Endodermal cell (in vitro differentiated cells): ENCODE measurements at regions not wholly inside any gene's neighbourhood (a gene's known extent, or its start where the extent isn't known, plus 50 kb on each side); places are given as distances from the start of the nearest gene placed in this dataset.

Experiments used
- DNase-seq: peaks from one replicate; pipeline ENCODE4 v3.0.0-alpha.2; 2017
- H3K27ac ChIP-seq: 2 replicates; pipeline ENCODE4 v1.5.1; 2013; ENCODE audit warnings: mild to moderate bottlenecking, low read depth, low read length, moderate library complexity
- H3K27me3 ChIP-seq: 2 replicates; pipeline ENCODE4 v1.6.1; 2013; ENCODE audit warnings: mild to moderate bottlenecking, low read length, moderate library complexity; ENCODE audit not compliant: insufficient read depth, control insufficient read depth, poor library complexity, severe bottlenecking
- H3K36me3 ChIP-seq: 2 replicates; pipeline ENCODE4 v1.7.0; 2013; ENCODE audit warnings: mild to moderate bottlenecking, low read length, moderate library complexity; ENCODE audit not compliant: control insufficient read depth, insufficient read depth
- H3K4me1 ChIP-seq: one replicate; pipeline ENCODE4 v1.7.0; 2013; ENCODE audit warnings: low read length; ENCODE audit not compliant: control insufficient read depth, insufficient read depth
- H3K4me3 ChIP-seq: 2 replicates; pipeline ENCODE4 v1.5.1; 2013; ENCODE audit warnings: mild to moderate bottlenecking, low read length, moderate library complexity
- H3K9ac ChIP-seq: 2 replicates; pipeline ENCODE4 v1.6.1; 2013; ENCODE audit warnings: mild to moderate bottlenecking, low read length, moderate library complexity; ENCODE audit not compliant: poor library complexity, severe bottlenecking; ENCODE audit errors: extremely low read depth
- H3K9me3 ChIP-seq: 2 replicates; pipeline ENCODE4 v1.6.1; 2013; ENCODE audit warnings: mild to moderate bottlenecking, low read length, moderate library complexity; ENCODE audit not compliant: control insufficient read depth
- H3K27ac Mint-ChIP-seq: 2 replicates; pipeline ENCODE4 v1.8.0; 2020; ENCODE audit warnings: mixed read lengths
- H3K27me3 Mint-ChIP-seq: 2 replicates; pipeline ENCODE4 v1.8.0; 2021; ENCODE audit warnings: mild to moderate bottlenecking, mixed read lengths; ENCODE audit not compliant: insufficient read depth
- H3K36me3 Mint-ChIP-seq: 2 replicates; pipeline ENCODE4 v1.8.0; 2020; ENCODE audit warnings: low read depth, mixed read lengths
- H3K4me1 Mint-ChIP-seq: 2 replicates; pipeline ENCODE4 v1.8.0; 2020; ENCODE audit warnings: mixed read lengths
- H3K4me3 Mint-ChIP-seq: 2 replicates; pipeline ENCODE4 v1.8.0; 2020; ENCODE audit warnings: mild to moderate bottlenecking, moderate library complexity, mixed read lengths
- H3K9me3 Mint-ChIP-seq: 2 replicates; pipeline ENCODE4 v1.8.0; 2020; ENCODE audit warnings: mild to moderate bottlenecking, mixed read lengths
- WGBS, 2 experiments: methylation state at CpG; one replicate each; pipeline versions ENCODE4 v1.1.5 to v1.1.7; 2013; ENCODE audit warnings: missing lambda C conversion rate in 2 of 2, mixed read lengths in 1 of 2; ENCODE audit not compliant: insufficient coverage in 1 of 2, insufficient read length in 1 of 2; 5-methylcytosine and 5-hydroxymethylcytosine counted together
- TF ChIP-seq, protein P1 (sequence below): fragments of 200-600 bp; sonication (generic); conservative IDR thresholded peaks from 2 replicates; pipeline ENCODE4 v1.5.0; 2021; ENCODE audit warnings: antibody characterized with exemption, mild to moderate bottlenecking

GRCh38 chr7:15035814-15036213, 133.3 kb upstream of the DGKB start:
- Mint-ChIP-seq H3K27ac (no peak overlapping the region), H3K4me3 (no peak overlapping the region), H3K36me3 (no peaks in the 10 kb centered on the region), H3K4me1 (peaks cover 18% of the 10 kb centered on the region), H3K27me3 (no peaks in the 10 kb centered on the region), H3K9me3 (no peaks in the 10 kb centered on the region)
- no peak overlapping the region for H3K9ac ChIP-seq
- H3K4me3 ChIP-seq = no peak overlapping the region
- no peaks in the 10 kb centered on the region for H3K36me3 ChIP-seq
- no peaks in the 10 kb centered on the region for H3K27me3 ChIP-seq
- no peak for DNase-seq
- WGBS, 2 experiments = 95% methylated on average over 2 of the region's 2 CpGs; no CpG with 5 or more reads in 1 of the 2 experiments
- no peak overlapping the region for H3K27ac ChIP-seq
- TF ChIP-seq, protein P1, sequence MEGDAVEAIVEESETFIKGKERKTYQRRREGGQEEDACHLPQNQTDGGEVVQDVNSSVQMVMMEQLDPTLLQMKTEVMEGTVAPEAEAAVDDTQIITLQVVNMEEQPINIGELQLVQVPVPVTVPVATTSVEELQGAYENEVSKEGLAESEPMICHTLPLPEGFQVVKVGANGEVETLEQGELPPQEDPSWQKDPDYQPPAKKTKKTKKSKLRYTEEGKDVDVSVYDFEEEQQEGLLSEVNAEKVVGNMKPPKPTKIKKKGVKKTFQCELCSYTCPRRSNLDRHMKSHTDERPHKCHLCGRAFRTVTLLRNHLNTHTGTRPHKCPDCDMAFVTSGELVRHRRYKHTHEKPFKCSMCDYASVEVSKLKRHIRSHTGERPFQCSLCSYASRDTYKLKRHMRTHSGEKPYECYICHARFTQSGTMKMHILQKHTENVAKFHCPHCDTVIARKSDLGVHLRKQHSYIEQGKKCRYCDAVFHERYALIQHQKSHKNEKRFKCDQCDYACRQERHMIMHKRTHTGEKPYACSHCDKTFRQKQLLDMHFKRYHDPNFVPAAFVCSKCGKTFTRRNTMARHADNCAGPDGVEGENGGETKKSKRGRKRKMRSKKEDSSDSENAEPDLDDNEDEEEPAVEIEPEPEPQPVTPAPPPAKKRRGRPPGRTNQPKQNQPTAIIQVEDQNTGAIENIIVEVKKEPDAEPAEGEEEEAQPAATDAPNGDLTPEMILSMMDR = no peak
- no peaks in the 10 kb centered on the region for H3K4me1 ChIP-seq
- H3K9me3 ChIP-seq = no peaks in the 10 kb centered on the region

DNA sequence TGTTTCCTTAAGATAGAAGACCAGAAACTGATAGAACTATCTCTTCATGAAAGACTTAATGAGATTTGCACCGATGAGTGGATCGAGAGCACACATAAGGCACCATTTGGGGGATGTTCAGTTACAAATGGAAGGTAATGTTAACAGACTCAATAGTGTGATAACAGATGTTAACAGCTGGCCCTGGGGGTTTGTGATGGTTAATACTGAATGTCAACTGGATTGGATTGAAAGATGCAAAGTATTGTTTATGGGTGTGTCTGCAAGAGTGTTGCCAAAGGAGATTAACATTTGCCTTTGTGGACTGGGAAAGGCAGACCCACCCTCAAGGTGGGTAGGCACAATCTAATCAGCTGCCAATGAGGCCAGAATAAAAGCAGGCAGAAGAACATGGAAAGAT, 130.5 kb upstream of the DGKB start:
- Histone ChIP-seq H3K9me3 (no peaks in the 10 kb centered on the region), H3K9ac (no peak overlapping the region), H3K36me3 (no peaks in the 10 kb centered on the region), H3K4me1 (no peaks in the 10 kb centered on the region), H3K4me3 (no peak overlapping the region), H3K27me3 (no peaks in the 10 kb centered on the region), H3K27ac (no peak overlapping the region)
- Mint-ChIP-seq H3K36me3 (no peaks in the 10 kb centered on the region), H3K27me3 (no peaks in the 10 kb centered on the region), H3K4me1 (peaks cover 18% of the 10 kb centered on the region), H3K27ac (no peak overlapping the region), H3K4me3 (no peak overlapping the region), H3K9me3 (no peaks in the 10 kb centered on the region)
- WGBS, 2 experiments = 90 to 100% methylated on average over 2 of the region's 2 CpGs
- TF ChIP-seq, protein P1 = no peak
- DNase-seq = no peak

DNA sequence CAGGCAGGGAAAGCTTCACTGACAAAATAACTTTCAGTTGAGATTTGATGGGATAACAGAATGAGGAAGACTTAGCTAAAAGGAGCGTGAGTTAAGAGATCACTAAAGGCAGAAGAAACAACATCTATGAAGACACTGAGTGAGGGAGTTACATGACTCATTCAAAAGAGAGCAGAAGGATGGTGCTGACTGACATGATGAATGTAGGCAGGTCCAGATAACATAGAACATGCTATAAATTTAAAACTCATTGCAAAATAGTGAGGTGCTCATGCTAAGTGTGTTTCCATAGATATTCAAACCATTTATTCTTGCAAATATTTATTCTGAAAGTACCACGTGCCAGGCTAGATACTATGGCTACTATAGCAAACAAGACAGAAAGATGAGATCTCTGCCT, 116.4 kb upstream of the DGKB start:
- H3K27me3 Mint-ChIP-seq = no peaks in the 10 kb centered on the region
- no peak overlapping the region for H3K9ac ChIP-seq
- WGBS, 2 experiments = 47% methylated on average over 2 of the region's 2 CpGs; no CpG with 5 or more reads in 1 of the 2 experiments
- H3K4me1 Mint-ChIP-seq = peaks cover 18% of the 10 kb centered on the region
- H3K27me3 ChIP-seq = no peaks in the 10 kb centered on the region
- H3K27ac ChIP-seq = no peak overlapping the region
- H3K36me3 ChIP-seq = no peaks in the 10 kb centered on the region
- H3K36me3 Mint-ChIP-seq = peaks cover 7% of the 10 kb centered on the region
- H3K4me3 Mint-ChIP-seq = no peak overlapping the region
- DNase-seq = no peak
- no peak overlapping the region for H3K4me3 ChIP-seq
- TF ChIP-seq, protein P1 = no peak
- H3K9me3 Mint-ChIP-seq = peaks cover 6% of the 10 kb centered on the region
- peaks cover 13% of the 10 kb centered on the region for H3K9me3 ChIP-seq
- H3K4me1 ChIP-seq = no peaks in the 10 kb centered on the region
- H3K27ac Mint-ChIP-seq = no peak overlapping the region
